HG03520 (cell line): ENCODE measurements at regions not wholly inside any gene's neighbourhood (a gene's known extent, or its start where the extent isn't known, plus 50 kb on each side); places are given as distances from the start of the nearest gene placed in this dataset.

Experiments
- ATAC-seq: cut with Tn5 transposase; IDR thresholded peaks from one replicate; pipeline ENCODE4 v1.9.1; 2021; ENCODE audit warnings: mild to moderate bottlenecking, moderate library complexity; ENCODE audit not compliant: unreplicated experiment

- no peak for ATAC-seq
Measured at GRCh38 chr5:33312571-33313549, 127.9 kb upstream of the TARS1 start.

- no peak for ATAC-seq
Measured at GRCh38 chr5:33315189-33315588, 125.6 kb upstream of the TARS1 start.

GRCh38 chr5:33316773-33317172 lies 124.0 kb upstream of the TARS1 start:
- ATAC-seq: no peak

GRCh38 chr5:33317271-33317670 lies 123.5 kb upstream of the TARS1 start:
- ATAC-seq: no peak

- ATAC-seq: no peak
Measured at GRCh38 chr5:33319151-33319550, 121.6 kb upstream of the TARS1 start.

- no peak for ATAC-seq
Measured at GRCh38 chr5:33319841-33320240, 120.9 kb upstream of the TARS1 start.

GRCh38 chr5:33321026-33321425 lies 119.7 kb upstream of the TARS1 start:
- ATAC-seq: no peak

- ATAC-seq: no peak
Measured at GRCh38 chr5:33322632-33323031, 118.1 kb upstream of the TARS1 start.

- no peak for ATAC-seq
Measured at GRCh38 chr5:33324667-33325307, 116.0 kb upstream of the TARS1 start.

- ATAC-seq: no peak
Measured at GRCh38 chr5:33328818-33329217, 111.9 kb upstream of the TARS1 start.

- ATAC-seq: no peak
Measured at GRCh38 chr5:33329891-33330290, 110.9 kb upstream of the TARS1 start.

- ATAC-seq: no peak
Measured at GRCh38 chr5:33330426-33330825, 110.3 kb upstream of the TARS1 start.

- no peak for ATAC-seq
Measured at GRCh38 chr5:33330992-33331391, 109.8 kb upstream of the TARS1 start.

GRCh38 chr5:33332804-33333203 lies 108.0 kb upstream of the TARS1 start:
- ATAC-seq: no peak

GRCh38 chr5:33334829-33335228 lies 105.9 kb upstream of the TARS1 start:
- no peak for ATAC-seq

GRCh38 chr5:33336891-33337636 lies 103.7 kb upstream of the TARS1 start:
- ATAC-seq: no peak

GRCh38 chr5:33337637-33337992 lies 103.2 kb upstream of the TARS1 start:
- ATAC-seq: no peak

GRCh38 chr5:33338336-33339110 lies 102.2 kb upstream of the TARS1 start:
- no peak for ATAC-seq

- ATAC-seq: no peak
Measured at GRCh38 chr5:33339413-33339812, 101.4 kb upstream of the TARS1 start.

GRCh38 chr5:33340195-33340594 lies 100.6 kb upstream of the TARS1 start:
- no peak for ATAC-seq

- ATAC-seq: no peak
Measured at GRCh38 chr5:33341351-33341750, 99.4 kb upstream of the TARS1 start.
